RKO (cell line): ENCODE measurements at regions not wholly inside any gene's neighbourhood (a gene's known extent, or its start where the extent isn't known, plus 50 kb on each side); places are given as distances from the start of the nearest gene placed in this dataset.
"Not testable (repeated sequence)": the region's sequence is repeated elsewhere in the genome, so short reads cannot be mapped to it uniquely, and the experiment has no call there.

Experiments
- DNase-seq: peaks from one replicate; pipeline ENCODE4 v3.0.0-alpha.2; 2016; ENCODE audit warnings: low spot score

- DNase-seq, result no peak
Observed at GRCh38 chr10:117457932-117458331, 82.7 kb upstream of the PDZD8 start.

DNA sequence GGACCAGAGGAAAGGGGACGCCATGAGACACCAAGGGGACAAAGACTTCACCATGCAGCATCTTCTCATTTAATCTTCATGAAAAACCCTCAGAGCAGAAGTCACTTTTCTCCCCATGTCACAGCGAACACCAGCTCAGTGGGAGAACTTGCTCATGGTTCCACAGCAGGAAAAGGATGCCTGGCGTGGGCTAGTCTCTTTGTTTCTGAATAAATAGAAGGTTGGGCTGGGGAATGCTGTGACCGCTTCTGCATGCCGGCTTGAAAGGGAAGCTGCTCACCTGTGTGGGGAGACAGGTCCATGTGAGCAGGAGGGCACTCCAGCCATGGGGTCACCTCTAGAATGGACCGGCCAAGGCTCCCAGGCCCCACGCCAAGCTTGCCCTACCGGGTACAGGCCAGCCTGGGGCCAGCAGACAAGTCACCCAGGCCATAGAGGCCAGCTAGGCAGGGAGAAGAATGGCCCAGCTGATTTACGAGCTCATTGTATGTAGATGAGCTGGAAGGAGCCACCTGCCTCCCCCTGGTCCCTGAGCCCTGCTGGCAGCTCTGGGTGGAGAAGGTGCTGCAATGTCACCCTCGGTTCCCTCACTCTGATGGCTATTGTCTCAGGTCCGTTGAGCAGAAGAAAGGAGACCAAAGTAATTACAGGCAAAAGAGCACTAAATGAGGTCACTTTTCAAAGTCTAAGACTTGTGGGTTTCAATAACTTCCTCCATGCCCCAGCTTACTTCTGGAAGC is 82.0 kb upstream of the PDZD8 start:
- no peak for DNase-seq

- DNase-seq, result no peak
Observed at GRCh38 chr10:117455346-117455745, 80.1 kb upstream of the PDZD8 start.

DNA sequence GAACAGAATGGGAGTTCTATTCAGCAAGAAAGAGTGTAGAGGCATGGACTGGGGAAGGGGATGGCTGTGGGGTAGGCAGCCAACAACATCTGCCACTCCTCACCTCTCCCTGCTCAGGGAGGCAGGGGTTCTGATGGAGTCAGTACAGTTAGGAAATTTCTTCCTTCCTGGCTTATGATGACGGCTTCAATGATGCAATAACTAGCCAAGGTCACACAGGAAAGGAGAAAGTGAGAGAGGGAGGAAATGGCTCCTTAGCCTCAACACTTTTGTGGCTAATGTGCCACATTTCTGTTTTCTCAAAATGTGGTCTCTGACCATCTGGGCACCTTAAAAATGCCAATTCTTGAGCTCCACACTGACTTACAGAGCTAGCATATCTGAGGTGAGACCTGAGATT is 79.3 kb upstream of the PDZD8 start:
- DNase-seq, result no peak

- DNase-seq, result not testable (repeated sequence)
Observed at GRCh38 chr10:117453484-117453883, 78.2 kb upstream of the PDZD8 start.

DNA sequence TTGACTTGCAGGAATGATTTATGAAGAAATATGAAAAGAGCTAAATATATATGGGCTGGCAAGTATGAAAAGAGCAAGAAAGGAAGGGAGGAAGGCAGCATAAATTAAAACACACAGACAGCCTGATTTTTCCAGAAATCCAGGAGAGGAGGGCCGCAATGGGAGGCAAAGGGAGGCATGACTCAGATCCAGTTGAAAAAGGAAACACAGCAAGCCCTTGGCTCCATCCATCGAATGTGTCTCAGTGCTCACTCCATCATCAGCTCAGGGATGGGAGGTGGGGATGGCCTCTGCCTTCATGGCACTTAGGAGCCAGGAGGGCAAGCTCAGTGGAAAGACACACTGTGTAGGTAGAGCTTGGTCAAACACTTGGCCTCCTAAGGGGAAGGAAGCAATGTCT is 75.7 kb upstream of the PDZD8 start:
- no peak for DNase-seq

DNA sequence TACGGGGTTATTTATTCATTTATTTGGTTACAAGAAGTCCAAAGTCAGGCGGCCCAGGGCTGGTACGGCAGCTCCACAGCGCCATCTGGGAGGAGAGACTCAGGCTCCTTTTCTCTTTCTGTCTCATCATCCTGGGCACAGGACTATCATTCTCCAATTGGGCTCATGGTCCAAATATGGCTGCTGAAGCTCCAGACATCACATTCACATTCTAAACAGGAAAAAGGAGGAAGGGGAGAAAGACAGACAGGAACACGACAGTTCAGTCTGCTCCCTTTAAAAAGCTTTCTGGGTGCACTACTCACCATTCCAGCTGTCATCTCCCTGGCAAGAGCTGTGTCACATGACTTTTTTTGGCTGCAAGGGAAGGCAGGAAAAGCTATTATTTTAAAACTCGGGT is 74.4 kb upstream of the PDZD8 start:
- DNase-seq, result no peak

DNA sequence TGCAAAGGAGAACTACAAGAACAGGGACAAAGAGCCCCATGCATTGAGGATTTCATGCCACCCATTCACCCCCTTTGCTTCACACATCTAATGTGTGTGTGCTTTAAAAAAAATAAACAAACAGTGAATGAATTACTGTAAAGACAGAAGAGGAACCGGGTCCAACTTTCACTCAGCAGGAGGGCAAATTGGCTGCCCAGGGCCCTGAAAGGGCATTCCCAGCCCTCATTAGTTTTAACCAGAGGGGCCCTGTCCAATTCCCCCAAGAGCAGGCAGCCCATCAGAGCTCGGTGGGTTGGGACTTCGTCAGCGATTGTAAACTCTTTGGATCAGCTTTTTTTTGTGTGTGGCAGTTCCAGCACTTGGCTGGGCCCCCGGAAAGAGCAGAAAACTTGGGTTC is 73.6 kb upstream of the PDZD8 start:
- no peak for DNase-seq

DNA sequence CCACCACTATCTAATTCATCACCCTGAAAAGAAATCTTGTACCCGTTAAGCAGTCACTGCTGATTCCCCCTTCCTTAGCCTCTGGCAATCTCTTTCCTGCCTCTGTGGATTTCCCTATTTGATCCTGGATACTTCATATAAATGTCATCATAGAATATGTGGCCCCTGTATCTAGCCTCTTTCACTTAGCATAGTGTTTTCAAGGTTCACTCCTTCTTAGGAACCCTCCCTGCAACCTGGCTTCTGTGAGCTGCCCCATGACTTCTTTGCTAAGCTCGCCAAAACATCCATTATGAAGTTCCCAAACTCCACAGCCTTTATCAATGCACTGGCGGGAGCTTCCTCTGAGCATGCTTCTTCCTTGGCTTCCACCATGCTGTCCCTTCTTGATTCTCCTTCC is 70.8 kb upstream of the PDZD8 start:
- DNase-seq, result no peak

DNA sequence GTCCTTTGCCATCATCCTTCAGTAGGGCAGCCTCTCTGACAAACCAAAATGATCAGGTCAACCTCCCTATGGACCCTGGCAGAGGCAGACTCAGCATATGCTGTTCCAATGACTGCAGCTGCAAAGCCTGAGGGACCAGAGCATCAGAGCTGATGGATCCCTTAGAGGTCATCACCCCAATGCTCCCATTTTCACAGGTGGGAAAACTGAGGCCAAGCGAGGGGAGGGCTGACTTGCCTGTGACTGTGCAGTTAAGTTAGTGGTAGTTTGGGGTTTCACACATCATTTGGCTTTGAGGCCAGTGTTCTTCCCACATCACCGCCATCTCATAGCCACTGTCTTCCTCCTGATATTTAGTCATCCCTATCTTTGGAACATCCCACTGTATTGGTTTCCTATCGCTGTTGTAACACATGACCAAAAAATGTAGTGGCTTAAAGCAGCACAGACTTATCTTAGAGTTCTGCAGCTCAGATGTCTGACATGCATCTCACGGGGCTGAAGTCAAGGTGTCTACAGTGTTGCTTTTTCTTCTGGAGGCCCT is 69.3 kb upstream of the PDZD8 start:
- no peak for DNase-seq

- no peak for DNase-seq
Observed at GRCh38 chr10:117443686-117444041, 68.4 kb upstream of the PDZD8 start.

DNA sequence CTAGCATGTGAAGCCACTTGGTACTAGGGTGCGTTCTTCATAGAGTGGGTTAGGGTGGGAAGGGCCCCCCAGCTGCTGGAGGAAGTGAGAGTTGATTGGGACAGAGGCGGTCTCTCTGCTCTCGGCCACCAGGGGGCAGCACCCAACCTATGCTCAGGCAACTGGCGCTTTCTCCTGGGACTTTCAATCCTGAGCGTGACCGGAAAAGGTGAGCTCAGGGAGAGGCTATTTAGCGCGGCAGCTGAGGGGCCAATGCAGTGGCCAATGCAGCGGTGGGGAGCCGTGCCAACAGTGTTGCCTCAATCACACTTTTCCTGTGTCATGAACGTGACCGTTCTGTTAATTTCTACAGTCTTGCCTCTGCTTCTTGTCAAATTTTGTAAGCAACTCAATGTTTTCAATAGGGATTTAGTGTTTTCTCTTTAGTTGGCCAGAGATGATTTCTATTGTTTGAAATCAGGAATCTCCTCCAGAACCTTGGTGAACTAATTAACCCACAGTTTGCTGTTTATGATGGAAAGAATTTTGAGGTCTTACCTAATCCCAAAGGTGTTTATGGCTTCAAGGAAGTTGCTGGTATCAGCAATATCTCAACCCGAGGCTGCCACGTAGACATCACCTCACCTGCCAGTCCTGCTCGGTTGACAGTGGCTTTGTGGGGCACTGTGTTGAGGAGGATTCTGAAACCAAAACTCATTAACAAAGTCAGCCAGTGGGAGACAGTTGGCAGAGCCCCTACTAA is 67.9 kb upstream of the PDZD8 start:
- peak; percentile 60 for DNase-seq

DNA sequence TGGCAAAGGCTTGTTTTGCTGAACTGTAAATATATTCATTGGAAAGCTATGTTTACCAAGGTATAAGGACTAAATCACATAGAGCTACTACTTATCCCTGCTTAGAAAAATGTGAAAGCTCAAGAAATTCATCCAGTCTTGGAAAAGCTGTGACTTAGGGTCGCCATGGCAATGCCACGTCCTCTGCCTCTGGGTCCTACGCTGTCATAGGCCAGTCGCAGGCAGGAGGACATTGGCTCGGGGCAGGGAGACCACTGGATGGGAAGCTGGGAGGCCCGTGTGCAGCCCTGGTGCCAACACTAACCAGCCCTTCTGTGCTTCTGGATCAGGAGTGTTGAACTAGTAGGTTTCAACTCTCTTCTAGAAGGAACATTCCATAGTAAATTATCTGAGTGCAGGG is 67.3 kb upstream of the PDZD8 start:
- DNase-seq, result no peak

GRCh38 chr10:117441812-117442443 is 66.7 kb upstream of the PDZD8 start:
- DNase-seq, result peak; percentile 41

DNA sequence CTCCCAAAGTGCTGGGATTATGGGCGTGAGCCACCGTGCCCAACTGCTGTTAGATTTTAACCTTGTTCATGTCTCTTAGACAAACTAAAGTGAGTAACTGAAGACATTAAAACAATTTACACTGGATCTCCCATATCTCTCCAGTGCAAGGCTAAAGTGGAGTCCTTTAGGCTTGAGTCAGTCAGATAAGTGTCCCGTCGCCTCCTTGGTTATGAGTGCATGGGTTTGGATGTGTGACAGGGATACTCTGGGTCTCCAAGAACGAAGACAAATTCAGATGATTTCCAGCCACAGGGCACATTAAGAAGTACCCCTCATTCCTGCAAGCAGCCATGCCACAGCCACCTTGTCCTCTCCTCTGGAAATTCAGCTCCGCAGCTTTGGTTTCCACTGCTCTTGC is 66.1 kb upstream of the PDZD8 start:
- no peak for DNase-seq

GRCh38 chr10:117439243-117439912 is 64.1 kb upstream of the PDZD8 start:
- DNase-seq, result peak; percentile 8

- DNase-seq, result no peak
Observed at GRCh38 chr10:117432866-117433265, 57.6 kb upstream of the PDZD8 start.

- peak; percentile 25 for DNase-seq
Observed at GRCh38 chr10:117431160-117431559, 55.9 kb upstream of the PDZD8 start.

GRCh38 chr10:117430535-117430934 is 55.3 kb upstream of the PDZD8 start:
- not testable (repeated sequence) for DNase-seq

GRCh38 chr10:117429643-117430265 is 54.5 kb upstream of the PDZD8 start:
- no peak for DNase-seq

GRCh38 chr10:117427356-117427755 is 52.1 kb upstream of the PDZD8 start:
- DNase-seq, result no peak

DNA sequence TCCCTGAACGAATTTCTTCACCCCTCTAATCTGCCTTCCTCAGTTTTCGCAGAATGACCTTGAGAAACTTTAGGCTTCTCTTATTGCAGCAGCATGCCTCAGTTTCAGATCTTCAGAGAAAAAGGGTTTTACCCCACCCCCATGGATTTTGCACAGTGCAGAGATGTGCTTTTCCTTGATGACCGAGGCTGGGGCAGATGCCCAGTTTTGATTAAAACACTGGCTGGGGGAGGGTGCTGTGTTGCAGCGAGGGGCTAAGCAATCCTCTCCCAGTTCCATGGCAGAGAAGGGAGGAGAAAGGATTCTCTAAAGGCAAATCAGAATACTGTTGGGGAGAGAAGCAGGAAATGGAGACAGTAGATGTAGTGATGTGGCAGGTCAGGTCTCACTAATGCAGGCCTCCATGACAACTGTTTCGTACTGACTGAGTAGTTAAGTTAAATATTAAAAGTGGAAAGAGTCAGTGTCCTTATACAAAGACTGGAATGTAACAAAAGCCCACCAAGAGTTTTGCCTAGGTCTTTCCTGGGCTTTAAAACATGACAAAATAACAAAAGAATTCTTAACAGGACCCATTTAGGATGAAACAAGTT is 50.8 kb upstream of the PDZD8 start:
- DNase-seq, result no peak
